Smooth muscle cell (in vitro differentiated cells): ENCODE measurements at regions not wholly inside any gene's neighbourhood (a gene's known extent, or its start where the extent isn't known, plus 50 kb on each side); places are given as distances from the start of the nearest gene placed in this dataset.

Experiments used
- DNase-seq: peaks from one replicate; lab custom pipeline; 2025; ENCODE audit not compliant: unreplicated experiment; lab: John Stamatoyannopoulos, UW
- H2AFZ ChIP-seq: fragments of 200-600 bp; sonication (generic); 2 replicates; pipeline ENCODE4 v1.6.0; 2016; ENCODE audit warnings: antibody characterized with exemption, low read depth, mild to moderate bottlenecking
- H3F3A ChIP-seq: fragments of 200-600 bp; sonication (generic); 2 replicates; pipeline ENCODE4 v1.6.0; 2017; ENCODE audit warnings: antibody characterized with exemption, low read depth
- H3K27ac ChIP-seq: fragments of 200-600 bp; sonication (generic); 2 replicates; pipeline ENCODE4 v1.5.1; 2016; ENCODE audit warnings: low read depth, mild to moderate bottlenecking
- H3K27me3 ChIP-seq: fragments of 200-600 bp; sonication (generic); 2 replicates; pipeline ENCODE4 v1.6.1; 2016; ENCODE audit warnings: low read depth, mild to moderate bottlenecking
- H3K36me3 ChIP-seq: fragments of 200-600 bp; sonication (generic); 2 replicates; pipeline ENCODE4 v1.5.1; 2016; ENCODE audit warnings: low read depth
- H3K4me1 ChIP-seq: fragments of 200-600 bp; sonication (generic); 2 replicates; pipeline ENCODE4 v1.5.1; 2016; ENCODE audit warnings: low read depth
- H3K4me2 ChIP-seq: fragments of 200-600 bp; sonication (generic); 2 replicates; pipeline ENCODE4 v1.6.0; 2016; ENCODE audit warnings: mild to moderate bottlenecking
- H3K4me3 ChIP-seq: fragments of 200-600 bp; sonication (generic); 2 replicates; pipeline ENCODE4 v1.5.1; 2016; ENCODE audit warnings: mild to moderate bottlenecking
- H3K79me2 ChIP-seq: fragments of 200-600 bp; sonication (generic); 2 replicates; pipeline ENCODE4 v1.6.0; 2016; ENCODE audit warnings: low read depth, mild to moderate bottlenecking
- H3K9ac ChIP-seq: fragments of 200-600 bp; sonication (generic); 2 replicates; pipeline ENCODE4 v1.6.0; 2016; ENCODE audit warnings: low read depth
- H3K9me3 ChIP-seq: fragments of 200-600 bp; sonication (generic); replicated peaks from 2 replicates; pipeline ENCODE4 v1.5.1; 2016; ENCODE audit warnings: low read depth
- H4K20me1 ChIP-seq: fragments of 200-600 bp; sonication (generic); 2 replicates; pipeline ENCODE4 v1.6.0; 2016; ENCODE audit warnings: low read depth
- WGBS: methylation state at CpG from one replicate; pipeline ENCODE4 v1.1.7; 2016; ENCODE audit warnings: low lambda C conversion rate; 5-methylcytosine and 5-hydroxymethylcytosine counted together
- TF ChIP-seq, protein P1 (sequence below): fragments of 200-600 bp; sonication (generic); IDR thresholded peaks from 2 replicates; pipeline ENCODE4 v1.5.1; 2017; ENCODE audit warnings: borderline replicate concordance, mild to moderate bottlenecking, antibody characterized with exemption; ENCODE audit not compliant: insufficient read depth, poor library complexity, severe bottlenecking

DNA sequence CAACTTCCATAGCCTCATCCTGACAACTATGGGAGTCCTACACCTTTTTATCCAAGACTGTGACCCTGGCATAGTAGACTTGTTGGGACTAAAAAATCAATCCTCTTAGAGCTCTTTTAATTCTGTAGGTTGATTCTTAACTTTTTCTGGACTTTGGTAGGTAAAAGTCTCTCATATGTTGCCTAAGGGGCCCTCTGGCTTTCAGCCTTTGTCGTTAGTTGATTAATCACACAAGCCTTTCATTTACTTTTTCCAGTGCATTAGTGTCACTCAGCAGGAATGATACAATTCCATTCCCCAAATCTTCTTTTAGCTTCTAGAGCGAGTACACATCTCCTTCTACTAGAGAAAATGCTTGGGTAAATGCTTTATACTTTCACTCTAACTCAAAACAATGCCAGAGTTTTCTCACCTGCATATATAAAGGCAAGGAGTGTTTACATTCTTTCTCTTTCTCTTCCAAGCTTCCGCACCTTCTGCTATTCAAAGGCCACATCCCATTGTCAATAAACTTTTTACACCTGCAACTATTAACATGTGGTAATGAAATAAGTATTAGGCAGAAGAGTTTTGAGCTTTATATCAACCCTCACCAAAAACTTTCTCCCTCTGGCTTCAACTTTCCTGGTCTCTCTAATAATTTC, 516.6 kb downstream of the FAM181B start:
- Histone ChIP-seq H3K27me3 (no peaks in the 10 kb centered on the region), H3K4me3 (no peak overlapping the region), H3K27ac (no peak overlapping the region), H3K9ac (no peak overlapping the region), H3K4me2 (no peak overlapping the region), H3K36me3 (no peaks in the 10 kb centered on the region), H3F3A (no peaks in the 10 kb centered on the region), H3K9me3 (no peaks in the 10 kb centered on the region), H3K4me1 (no peaks in the 10 kb centered on the region), H4K20me1 (no peaks in the 10 kb centered on the region), H2AFZ (no peak overlapping the region), H3K79me2 (no peaks in the 10 kb centered on the region)
- 56% methylated on average over 3 of the region's 3 CpGs for WGBS
- DNase-seq = no peak
- TF ChIP-seq, protein P1, sequence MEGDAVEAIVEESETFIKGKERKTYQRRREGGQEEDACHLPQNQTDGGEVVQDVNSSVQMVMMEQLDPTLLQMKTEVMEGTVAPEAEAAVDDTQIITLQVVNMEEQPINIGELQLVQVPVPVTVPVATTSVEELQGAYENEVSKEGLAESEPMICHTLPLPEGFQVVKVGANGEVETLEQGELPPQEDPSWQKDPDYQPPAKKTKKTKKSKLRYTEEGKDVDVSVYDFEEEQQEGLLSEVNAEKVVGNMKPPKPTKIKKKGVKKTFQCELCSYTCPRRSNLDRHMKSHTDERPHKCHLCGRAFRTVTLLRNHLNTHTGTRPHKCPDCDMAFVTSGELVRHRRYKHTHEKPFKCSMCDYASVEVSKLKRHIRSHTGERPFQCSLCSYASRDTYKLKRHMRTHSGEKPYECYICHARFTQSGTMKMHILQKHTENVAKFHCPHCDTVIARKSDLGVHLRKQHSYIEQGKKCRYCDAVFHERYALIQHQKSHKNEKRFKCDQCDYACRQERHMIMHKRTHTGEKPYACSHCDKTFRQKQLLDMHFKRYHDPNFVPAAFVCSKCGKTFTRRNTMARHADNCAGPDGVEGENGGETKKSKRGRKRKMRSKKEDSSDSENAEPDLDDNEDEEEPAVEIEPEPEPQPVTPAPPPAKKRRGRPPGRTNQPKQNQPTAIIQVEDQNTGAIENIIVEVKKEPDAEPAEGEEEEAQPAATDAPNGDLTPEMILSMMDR = no peak

DNA sequence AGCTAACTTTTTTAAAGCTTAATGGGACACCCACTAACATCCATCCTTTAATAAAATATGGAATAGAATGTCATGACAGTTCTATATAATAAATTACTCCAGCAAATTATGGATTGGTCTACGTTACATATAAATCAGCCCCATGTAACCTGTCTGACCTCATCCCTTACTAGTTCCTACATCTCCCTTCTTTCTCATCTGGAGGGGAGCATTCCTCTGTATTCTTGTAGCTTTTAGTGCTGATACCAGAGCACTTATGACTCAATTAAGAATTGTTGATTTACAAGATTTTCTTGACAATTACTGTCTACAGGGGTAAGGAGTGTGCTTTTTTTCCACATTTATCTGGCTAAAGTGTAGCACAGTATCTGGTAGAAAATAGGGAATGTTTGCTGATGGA, 523.7 kb downstream of the FAM181B start:
- Histone ChIP-seq H3K4me2 (no peak overlapping the region), H3K36me3 (no peaks in the 10 kb centered on the region), H3F3A (no peaks in the 10 kb centered on the region), H2AFZ (no peak overlapping the region), H3K4me3 (no peak overlapping the region), H3K9me3 (no peaks in the 10 kb centered on the region), H3K79me2 (no peaks in the 10 kb centered on the region), H3K27ac (no peak overlapping the region), H3K9ac (no peak overlapping the region), H4K20me1 (no peaks in the 10 kb centered on the region), H3K4me1 (no peaks in the 10 kb centered on the region), H3K27me3 (no peaks in the 10 kb centered on the region)
- WGBS = 90% methylated on average over 1 of the region's 1 CpG
- TF ChIP-seq, protein P1 = no peak
- no peak for DNase-seq

DNA sequence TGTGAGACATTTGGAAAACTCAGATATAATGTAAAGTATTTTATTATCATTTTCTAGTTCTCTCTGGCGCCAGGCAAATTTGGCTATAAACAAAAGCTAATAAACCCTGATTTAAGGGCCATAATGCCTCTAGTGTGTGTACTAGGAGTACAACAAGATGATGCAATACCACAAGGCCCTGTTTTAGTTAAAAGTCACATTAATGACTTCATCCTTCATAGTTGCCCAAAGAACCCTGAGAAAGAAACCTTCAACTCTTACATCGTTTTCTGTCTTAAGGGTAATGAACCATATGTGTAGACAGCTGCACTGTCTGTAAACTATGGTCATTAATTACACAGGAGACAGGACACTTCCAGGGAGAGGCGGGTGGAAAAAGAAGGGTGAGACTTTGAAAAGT, 538.4 kb downstream of the FAM181B start:
- Histone ChIP-seq H3K9me3 (no peaks in the 10 kb centered on the region), H2AFZ (peak overlapping the region; percentile 52), H3F3A (no peaks in the 10 kb centered on the region), H3K27me3 (no peaks in the 10 kb centered on the region), H3K4me1 (no peaks in the 10 kb centered on the region), H3K36me3 (no peaks in the 10 kb centered on the region), H3K27ac (no peak overlapping the region), H3K9ac (no peak overlapping the region), H3K79me2 (no peaks in the 10 kb centered on the region), H3K4me2 (no peak overlapping the region), H3K4me3 (no peak overlapping the region), H4K20me1 (no peaks in the 10 kb centered on the region)
- 55% methylated on average over 3 of the region's 3 CpGs for WGBS
- no peak for DNase-seq
- TF ChIP-seq, protein P1 = no peak

DNA sequence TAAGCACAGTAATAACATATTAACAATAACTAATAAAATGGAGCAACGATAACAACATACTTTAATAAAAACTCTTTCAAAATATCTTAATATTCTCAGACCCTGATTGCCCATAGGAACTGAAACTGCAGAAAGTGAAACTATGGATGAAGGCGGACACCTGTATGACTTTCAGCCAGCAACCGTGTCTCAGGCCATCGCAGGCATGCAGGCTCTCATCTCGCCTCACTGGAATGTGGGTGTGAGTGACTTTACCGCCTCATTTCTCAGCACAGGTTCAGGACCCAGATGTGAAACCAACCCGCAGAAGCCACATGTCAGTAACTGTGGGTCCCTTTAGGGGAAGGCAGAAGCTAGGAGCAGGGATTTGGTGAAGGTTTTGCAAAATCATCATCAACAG, 539.1 kb downstream of the FAM181B start:
- Histone ChIP-seq H3K9me3 (no peaks in the 10 kb centered on the region), H4K20me1 (no peaks in the 10 kb centered on the region), H3K9ac (no peak overlapping the region), H3K27ac (no peak overlapping the region), H3K79me2 (no peaks in the 10 kb centered on the region), H3K4me1 (no peaks in the 10 kb centered on the region), H2AFZ (no peak overlapping the region), H3K36me3 (no peaks in the 10 kb centered on the region), H3K27me3 (no peaks in the 10 kb centered on the region), H3F3A (no peaks in the 10 kb centered on the region), H3K4me2 (no peak overlapping the region), H3K4me3 (no peak overlapping the region)
- no peak for DNase-seq
- TF ChIP-seq, protein P1 = no peak
- 86% methylated on average over 7 of the region's 7 CpGs for WGBS
